K562 (cell line): ENCODE measurements at regions not wholly inside any gene's neighbourhood (a gene's known extent, or its start where the extent isn't known, plus 50 kb on each side); places are given as distances from the start of the nearest gene placed in this dataset.

ENCODE experiments used
- MCM5 ChIP-seq: fragments of 450-650 bp; IDR thresholded peaks from 2 replicates; pipeline ENCODE4 v1.6.1; 2016; ENCODE audit warnings: low read depth
- POLR2A ChIP-seq: fragments of 450-650 bp; conservative IDR thresholded peaks from 2 replicates; pipeline ENCODE4 v1.6.1; 2016
- RBM15 ChIP-seq: fragments of 200-400 bp; formaldehyde crosslinking; IDR thresholded peaks from 2 replicates; pipeline ENCODE4 v1.6.1; 2018; ENCODE audit warnings: mild to moderate bottlenecking, low read length, moderate library complexity; ENCODE audit not compliant: insufficient read depth
- TARDBP ChIP-seq: fragments of 450-650 bp; IDR thresholded peaks from 2 replicates; pipeline ENCODE4 v1.6.1; 2016
- ZNF140 ChIP-seq: fragments of 250-450 bp; sonication (Bioruptor Pico); IDR thresholded peaks from 2 replicates; pipeline ENCODE4 v1.8.0; 2021; ENCODE audit warnings: moderate library complexity, mild to moderate bottlenecking, inconsistent platforms
- TF ChIP-seq, protein P1 (sequence below): fragments of 250-450 bp; sonication (Bioruptor Pico); IDR thresholded peaks from 2 replicates; pipeline ENCODE4 v1.9.0; 2021; ENCODE audit warnings: mild to moderate bottlenecking
- TF ChIP-seq, protein P2 (sequence below), 2 experiments: fragments of 450-650 bp; IDR thresholded peaks; 2 replicates each; pipeline ENCODE4 v1.6.1; 2016; ENCODE audit warnings: mild to moderate bottlenecking in 2 of 2, borderline replicate concordance in 1 of 2, low read depth in 1 of 2, moderate library complexity in 1 of 2
- TF ChIP-seq, protein P3 (sequence below): fragments of 250-450 bp; sonication (Bioruptor Pico); IDR thresholded peaks from 2 replicates; pipeline ENCODE4 v1.8.0; 2022; ENCODE audit warnings: moderate library complexity, mild to moderate bottlenecking, inconsistent platforms
- TF ChIP-seq, protein P4 (sequence below), 2 experiments: IDR thresholded peaks; 2 replicates each; pipeline ENCODE4 v1.6.1; 2011; ENCODE audit warnings: borderline replicate concordance in 1 of 2, control low read depth in 1 of 2, low read depth in 1 of 2, low read length in 1 of 2, mild to moderate bottlenecking in 1 of 2, mixed read lengths in 1 of 2, moderate library complexity in 1 of 2; ENCODE audit not compliant: insufficient read depth in 1 of 2, insufficient read length in 1 of 2, poor library complexity in 1 of 2, severe bottlenecking in 1 of 2; ENCODE audit errors: extremely low read depth in 1 of 2

DNA sequence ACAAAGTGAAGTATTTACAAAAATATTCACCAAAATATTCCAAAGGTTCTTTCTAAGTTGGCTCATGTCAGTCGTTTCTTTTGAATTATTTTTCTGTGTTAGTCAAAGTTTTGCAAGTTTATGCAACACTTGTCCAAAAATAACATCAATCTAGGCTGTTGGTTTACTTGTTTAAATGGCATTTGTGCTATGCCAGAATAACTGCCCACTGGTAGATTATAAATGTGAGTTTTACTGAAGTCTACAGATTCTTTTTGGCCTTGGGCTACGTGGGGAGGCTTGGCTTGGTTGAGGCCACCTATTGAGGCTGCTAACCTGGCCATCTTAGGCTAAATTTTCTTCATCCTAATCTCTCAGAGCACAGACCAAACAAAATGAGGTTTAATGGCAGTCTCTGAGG is 1091.9 kb upstream of the RAG2 start:
- TF ChIP-seq MCM5 (no peak), TARDBP (no peak), RBM15 (no peak), ZNF140 (CRISPR knock-in tag) (no peak), POLR2A (no peak)
- TF ChIP-seq, protein P1, sequence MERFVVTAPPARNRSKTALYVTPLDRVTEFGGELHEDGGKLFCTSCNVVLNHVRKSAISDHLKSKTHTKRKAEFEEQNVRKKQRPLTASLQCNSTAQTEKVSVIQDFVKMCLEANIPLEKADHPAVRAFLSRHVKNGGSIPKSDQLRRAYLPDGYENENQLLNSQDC (CRISPR knock-in tag), result no peak
- TF ChIP-seq, protein P2, sequence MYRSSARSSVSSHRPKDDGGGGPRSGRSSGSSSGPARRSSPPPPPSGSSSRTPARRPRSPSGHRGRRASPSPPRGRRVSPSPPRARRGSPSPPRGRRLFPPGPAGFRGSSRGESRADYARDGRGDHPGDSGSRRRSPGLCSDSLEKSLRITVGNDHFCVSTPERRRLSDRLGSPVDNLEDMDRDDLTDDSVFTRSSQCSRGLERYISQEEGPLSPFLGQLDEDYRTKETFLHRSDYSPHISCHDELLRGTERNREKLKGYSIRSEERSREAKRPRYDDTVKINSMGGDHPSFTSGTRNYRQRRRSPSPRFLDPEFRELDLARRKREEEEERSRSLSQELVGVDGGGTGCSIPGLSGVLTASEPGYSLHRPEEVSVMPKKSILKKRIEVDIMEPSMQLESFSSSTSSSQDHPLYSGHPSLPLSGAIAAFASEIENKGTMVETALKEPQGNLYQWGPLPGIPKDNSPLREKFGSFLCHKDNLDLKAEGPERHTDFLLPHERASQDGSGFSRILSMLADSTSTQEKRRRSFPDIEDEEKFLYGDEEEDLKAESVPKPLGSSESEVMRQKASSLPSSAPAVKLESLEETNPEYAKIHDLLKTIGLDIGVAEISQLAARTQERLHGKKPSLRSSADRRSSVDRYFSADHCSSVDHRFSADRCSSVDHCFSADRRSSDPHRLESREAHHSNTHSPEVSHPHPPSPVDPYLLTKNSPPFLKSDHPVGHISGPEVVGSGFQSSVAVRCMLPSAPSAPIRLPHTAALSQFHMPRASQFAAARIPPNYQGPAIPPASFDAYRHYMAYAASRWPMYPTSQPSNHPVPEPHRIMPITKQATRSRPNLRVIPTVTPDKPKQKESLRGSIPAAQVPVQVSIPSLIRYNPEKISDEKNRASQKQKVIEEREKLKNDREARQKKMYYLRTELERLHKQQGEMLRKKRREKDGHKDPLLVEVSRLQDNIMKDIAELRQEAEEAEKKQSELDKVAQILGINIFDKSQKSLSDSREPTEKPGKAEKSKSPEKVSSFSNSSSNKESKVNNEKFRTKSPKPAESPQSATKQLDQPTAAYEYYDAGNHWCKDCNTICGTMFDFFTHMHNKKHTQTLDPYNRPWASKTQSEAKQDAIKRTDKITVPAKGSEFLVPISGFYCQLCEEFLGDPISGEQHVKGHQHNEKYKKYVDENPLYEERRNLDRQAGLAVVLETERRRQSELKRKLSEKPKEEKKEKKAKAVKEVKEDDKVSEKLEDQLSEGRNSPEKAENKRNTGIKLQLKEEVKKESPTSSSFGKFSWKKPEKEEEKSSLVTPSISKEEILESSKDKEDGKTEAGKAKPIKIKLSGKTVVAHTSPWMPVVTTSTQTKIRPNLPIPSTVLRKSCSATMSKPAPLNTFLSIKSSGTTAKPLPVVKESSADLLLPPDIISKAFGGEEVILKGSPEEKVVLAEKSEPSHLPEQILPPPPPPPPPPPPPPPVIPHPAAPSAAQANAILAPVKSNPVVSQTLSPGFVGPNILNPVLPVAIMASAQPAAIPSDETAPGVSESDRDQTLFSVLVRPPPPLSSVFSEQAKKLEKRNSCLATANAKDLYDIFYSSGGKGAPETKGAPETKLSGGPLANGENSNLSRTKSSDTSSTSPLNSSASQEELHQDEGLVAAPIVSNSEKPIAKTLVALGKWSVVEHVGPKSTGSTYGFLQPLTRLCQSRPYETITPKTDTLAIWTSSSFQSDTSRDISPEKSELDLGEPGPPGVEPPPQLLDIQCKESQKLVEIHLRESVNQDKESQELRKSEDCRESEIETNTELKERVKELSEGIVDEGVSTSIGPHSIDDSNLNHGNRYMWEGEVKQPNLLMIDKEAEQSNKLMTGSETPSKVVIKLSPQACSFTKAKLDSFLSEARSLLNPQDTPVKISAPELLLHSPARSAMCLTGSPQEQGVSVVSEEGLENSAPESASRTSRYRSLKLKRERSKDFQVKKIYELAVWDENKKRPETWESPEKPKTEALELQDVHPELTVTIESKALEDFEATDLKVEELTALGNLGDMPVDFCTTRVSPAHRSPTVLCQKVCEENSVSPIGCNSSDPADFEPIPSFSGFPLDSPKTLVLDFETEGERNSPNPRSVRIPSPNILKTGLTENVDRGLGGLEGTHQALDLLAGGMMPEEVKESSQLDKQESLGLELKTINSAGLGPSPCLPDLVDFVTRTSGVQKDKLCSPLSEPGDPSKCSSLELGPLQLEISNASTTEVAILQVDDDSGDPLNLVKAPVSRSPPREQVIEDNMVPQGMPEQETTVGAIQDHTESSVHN (IDR thresholded peaks at IDR 0.05; ENCODE audit: borderline replicate concordance in 1 of 2, low read depth in 1 of 2), result no peak
- TF ChIP-seq, protein P3, sequence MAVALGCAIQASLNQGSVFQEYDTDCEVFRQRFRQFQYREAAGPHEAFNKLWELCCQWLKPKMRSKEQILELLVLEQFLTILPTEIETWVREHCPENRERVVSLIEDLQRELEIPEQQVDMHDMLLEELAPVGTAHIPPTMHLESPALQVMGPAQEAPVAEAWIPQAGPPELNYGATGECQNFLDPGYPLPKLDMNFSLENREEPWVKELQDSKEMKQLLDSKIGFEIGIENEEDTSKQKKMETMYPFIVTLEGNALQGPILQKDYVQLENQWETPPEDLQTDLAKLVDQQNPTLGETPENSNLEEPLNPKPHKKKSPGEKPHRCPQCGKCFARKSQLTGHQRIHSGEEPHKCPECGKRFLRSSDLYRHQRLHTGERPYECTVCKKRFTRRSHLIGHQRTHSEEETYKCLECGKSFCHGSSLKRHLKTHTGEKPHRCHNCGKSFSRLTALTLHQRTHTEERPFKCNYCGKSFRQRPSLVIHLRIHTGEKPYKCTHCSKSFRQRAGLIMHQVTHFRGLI (CRISPR knock-in tag), result no peak
- TF ChIP-seq, protein P4, sequence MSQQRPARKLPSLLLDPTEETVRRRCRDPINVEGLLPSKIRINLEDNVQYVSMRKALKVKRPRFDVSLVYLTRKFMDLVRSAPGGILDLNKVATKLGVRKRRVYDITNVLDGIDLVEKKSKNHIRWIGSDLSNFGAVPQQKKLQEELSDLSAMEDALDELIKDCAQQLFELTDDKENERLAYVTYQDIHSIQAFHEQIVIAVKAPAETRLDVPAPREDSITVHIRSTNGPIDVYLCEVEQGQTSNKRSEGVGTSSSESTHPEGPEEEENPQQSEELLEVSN (IDR thresholded peaks at IDR 0.05; ENCODE audit: borderline replicate concordance in 1 of 2, extremely low read depth in 1 of 2, insufficient read depth in 1 of 2, insufficient read length in 1 of 2, low read depth in 1 of 2, low read length in 1 of 2, poor library complexity in 1 of 2, severe bottlenecking in 1 of 2), result no peak
